Activated CD8-positive, alpha-beta memory T cell treated with anti-CD3 and anti-CD28 coated beads for 36 hours (primary cell): ENCODE measurements at regions not wholly inside any gene's neighbourhood (a gene's known extent, or its start where the extent isn't known, plus 50 kb on each side); places are given as distances from the start of the nearest gene placed in this dataset.
"Not testable (repeated sequence)": the region's sequence is repeated elsewhere in the genome, so short reads cannot be mapped to it uniquely, and the experiment has no call there.

Experiments
- CTCF ChIA-PET: fragments of 350-600 bp; sonication (Branson Sonifier 250); formaldehyde crosslinking; loops from one replicate; lab custom pipeline; 2021; ENCODE audit warnings: antibody characterized with exemption; lab: Charles Lee
- POLR2A ChIA-PET: fragments of 350-600 bp; sonication (Branson Sonifier 250); formaldehyde crosslinking; loops from one replicate; lab custom pipeline; 2021; ENCODE audit warnings: antibody characterized with exemption; lab: Charles Lee

DNA sequence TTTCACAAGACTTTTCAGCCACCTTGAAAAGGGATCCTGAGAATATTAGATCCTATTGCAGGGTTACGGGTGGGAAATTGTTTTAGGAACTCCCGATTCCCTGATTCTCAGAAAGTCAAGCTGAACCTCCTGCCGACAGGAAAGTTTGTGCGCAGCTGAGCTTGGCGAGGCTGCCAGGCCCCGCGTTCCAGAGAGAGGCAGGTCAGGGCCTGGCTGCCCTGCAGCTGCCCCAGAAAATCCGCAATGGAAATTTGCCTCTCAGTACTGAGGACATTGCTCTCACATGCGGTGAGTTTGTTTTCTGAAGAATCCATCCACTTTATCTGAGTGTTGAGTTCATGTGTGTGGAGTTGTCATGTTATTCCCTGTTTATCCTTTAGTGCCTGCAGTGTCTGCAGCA, 144.2 kb downstream of the RTP5 start:
- CTCF ChIA-PET: no interaction called here
- POLR2A ChIA-PET: no interaction called here

DNA sequence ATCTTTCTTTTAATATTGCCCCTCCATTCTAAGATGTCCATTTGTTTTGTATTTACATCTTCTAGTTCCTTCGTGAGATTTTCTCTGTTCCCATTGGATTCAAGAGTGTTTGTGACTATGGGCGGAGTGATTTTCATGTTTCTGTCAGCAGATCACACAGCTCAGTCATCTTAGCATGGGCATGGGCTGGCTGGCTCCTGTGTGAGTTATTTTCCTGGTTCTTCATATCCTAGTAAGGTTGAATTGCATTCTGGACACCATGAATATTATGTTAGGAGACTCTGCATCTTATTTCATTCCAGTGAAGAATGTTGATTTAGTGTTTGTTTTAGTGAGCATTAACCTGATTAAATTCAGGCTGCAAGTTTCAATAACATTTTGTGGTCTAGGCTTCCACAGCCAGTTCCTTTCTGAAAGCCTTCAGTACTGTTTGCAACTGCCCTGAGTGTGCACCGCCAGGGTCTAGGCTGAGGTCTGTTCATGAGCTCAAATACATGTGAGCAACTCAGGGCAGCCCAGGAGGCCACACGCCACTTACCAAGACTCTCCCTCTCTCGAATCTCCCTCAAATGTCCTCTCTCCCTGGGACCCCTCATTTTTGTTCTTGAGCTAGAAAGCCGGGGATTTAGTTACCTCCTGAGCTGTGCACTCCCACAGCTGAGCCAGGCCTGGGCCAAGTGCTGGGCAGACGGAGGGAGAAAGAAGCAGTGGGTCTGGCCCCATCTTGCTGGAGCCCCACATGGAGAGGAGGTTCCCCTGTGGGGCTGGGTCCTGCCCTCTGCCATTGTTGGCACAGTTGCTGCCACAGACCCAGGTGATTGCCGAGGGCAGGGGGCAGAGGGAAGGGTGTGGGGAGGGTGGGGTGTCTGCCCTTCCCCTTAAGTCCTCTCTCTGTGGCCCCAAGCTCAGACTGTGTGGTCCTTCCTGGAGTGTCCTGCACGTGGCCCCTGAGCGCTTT, 145.9 kb downstream of the RTP5 start:
- ChIA-PET POLR2A (no interaction called here), CTCF (interaction anchor here (1.5 kb wide), 1 partner anchor 38 kb away, joined by 3 read pairs; no protein-coding TSS in a partner anchor)

- POLR2A ChIA-PET: no interaction called here
- CTCF ChIA-PET: interaction anchor here (1.5 kb wide), 1 partner anchor 39 kb away, joined by 3 read pairs; no protein-coding TSS in a partner anchor
Measured at GRCh38 chr2:242017086-242017485, 147.6 kb downstream of the RTP5 start.

DNA sequence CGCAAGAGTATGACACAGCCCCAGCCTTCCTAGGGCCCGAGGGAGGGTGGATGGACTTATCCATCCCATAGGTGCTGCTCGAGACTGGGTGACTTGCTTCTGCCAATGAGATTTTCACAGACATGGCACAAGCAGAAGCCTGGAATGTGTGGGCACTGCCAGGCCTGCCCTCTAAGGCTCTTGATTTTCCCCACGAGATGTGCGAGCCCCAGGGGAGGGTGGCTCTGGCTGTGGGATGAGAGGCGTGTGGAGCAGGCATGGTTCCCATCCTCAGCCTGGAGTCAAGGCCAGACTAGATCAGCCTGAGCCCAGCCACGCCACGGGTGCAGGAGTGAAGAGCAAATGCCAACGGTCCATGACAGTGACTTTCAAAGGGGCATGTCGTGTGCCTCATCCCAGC, 148.9 kb downstream of the RTP5 start:
- POLR2A ChIA-PET, CTCF ChIA-PET: not testable (repeated sequence)

GRCh38 chr2:242019344-242019743, 149.8 kb downstream of the RTP5 start:
- POLR2A ChIA-PET: no interaction called here
- CTCF ChIA-PET: no interaction called here

- ChIA-PET CTCF (no interaction called here), POLR2A (no interaction called here)
Measured at GRCh38 chr2:242020196-242021004, 150.9 kb downstream of the RTP5 start.

- CTCF ChIA-PET: interaction anchor here (0.6 kb wide), 1 partner anchor 179 kb away, joined by 3 read pairs; no protein-coding TSS in a partner anchor
- POLR2A ChIA-PET: no interaction called here
Measured at GRCh38 chr2:242022550-242023290, 153.2 kb downstream of the RTP5 start.

DNA sequence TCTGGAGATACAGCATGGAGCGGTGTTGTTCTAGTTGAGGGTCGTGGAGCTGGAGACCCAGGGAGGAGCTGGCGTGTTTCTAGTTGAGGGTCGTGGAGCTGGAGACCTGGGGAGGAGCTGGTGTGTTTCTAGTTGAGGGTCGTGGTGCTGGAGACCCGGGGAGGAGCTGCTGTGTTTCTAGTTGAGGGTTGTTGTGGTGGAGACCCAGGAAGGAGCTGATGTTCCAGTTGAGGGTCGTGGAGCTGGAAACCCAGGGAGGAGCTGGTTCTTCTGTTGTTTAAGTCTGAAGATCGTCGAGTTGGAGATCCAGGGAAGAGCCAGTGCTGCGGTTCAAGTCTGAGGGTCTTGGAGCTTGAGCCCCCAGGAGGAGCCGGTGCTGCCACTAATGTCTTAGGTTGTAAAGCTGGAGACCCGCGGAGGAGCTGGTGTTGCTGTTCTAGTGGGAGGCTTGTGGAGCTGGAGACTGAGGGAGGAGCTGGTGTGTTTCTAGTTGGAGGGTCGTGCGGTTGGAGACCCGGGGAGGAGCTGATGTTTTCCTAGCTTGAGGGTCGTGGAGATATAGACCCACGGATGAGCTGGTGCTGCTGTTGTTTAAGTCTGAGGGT, 155.3 kb downstream of the RTP5 start:
- CTCF ChIA-PET: interaction anchor here (2.0 kb wide), 1 partner anchor 10 kb away, joined by 4 read pairs; no protein-coding TSS in a partner anchor
- POLR2A ChIA-PET: no interaction called here

DNA sequence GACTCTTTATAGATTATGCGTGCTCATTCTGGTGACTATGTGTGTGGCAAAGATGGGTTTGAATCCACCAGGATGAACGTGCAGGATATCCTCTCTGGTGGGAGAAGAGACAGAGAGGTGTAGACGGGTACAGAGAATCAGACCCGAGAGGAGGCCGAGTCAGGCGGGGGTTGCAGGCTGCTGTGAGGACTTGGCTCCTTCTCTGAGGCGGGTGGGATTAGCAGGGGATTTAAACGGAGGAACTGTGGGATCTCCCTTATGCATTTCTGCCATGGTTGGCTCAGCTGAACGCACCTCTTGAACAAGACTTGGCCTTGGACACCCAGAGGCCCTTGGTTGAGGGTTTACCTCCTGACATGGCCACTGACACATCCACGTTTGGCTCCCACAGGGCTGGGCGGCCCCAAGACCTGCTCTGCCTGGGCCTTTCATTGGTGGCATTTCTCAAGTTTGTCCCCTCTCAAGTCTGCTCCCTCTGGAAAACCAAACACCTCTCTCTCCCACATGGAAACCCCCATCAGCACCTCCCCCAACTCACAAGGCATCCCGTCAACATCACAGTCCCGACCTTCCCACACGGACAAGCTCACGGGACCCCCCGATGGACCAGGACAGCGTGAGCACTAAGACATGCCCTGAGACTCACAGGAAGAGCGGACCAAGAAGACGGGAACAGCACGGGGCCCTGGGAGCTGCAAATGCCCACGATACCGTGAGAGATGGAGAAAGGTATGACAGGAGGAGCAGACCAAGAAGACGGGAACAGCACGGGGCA, 158.3 kb downstream of the RTP5 start:
- POLR2A ChIA-PET: no interaction called here
- CTCF ChIA-PET: no interaction called here

DNA sequence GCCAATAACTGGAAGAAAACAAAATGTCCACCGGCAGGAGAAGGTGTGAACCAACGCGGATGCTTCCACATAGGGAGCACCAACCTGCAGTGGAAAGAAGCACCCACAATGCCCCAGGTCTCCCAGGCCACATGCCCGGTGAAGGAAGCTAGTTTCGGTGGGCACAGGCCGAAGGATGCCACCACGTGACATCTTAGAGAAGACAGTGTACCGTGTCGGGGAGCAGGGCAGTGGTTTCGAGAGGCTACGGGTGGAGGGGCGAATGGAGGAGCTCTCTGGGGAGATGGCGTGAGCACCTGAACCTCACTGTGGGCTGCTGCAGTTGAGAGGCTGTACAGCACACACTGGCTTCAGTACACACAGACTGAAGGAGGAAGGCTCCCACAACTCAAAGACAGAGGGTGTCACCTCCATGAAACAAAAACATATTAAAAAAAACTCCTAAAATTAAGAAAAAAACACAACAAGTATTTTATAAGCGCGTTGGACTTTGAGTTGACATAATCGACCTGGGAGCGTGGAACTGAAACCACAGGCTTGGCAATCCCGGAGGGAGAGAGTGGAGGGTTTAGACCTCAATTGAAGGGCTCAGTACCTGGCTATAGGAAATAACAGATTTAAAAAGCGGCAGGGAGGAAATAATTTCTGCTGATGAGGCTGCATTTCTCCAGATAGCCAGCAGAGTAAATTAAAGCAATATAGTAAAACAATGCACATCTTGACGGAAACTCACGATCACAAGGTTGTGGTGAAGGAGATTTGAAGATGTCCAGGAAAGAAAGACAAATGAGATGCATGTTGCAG, 160.1 kb downstream of the RTP5 start:
- CTCF ChIA-PET: no interaction called here
- POLR2A ChIA-PET: no interaction called here

DNA sequence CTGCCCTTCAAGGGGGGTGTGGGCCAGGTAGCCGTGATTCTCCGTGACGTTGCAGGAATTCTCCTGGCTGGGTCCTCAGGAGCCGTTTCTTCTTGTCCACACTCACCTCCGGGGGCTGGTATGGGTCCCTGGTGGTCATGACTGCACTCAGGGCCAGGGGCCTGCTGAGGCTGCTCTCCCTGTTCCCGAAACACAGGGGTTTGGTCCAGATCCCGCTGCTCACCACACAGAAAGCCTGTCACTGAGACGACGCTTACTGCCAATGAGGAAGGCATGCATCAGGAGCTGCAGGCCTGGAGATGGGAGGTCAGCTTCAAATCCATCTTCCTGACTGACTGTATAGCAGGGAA, 160.7 kb downstream of the RTP5 start:
- ChIA-PET POLR2A (no interaction called here), CTCF (no interaction called here)

DNA sequence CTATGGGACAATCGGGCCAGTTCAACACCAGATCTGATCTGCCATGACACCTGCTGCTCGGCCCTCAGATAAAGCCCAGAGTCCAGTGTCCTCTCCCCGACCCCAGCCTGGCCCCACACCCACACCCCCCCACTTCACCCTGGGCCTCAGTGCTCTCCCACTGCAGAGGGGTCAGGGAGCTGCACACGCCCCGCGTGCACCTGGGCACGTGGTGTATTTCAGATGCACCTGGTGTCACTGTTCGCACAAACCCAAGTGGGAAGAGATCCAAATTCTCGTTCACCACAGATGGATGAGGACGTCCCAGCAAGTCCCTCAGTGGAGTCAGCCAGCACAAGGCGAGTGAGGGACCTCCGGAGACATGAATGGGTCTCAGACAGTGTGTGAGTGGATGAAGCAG, 161.3 kb downstream of the RTP5 start:
- ChIA-PET CTCF (no interaction called here), POLR2A (no interaction called here)

- POLR2A ChIA-PET: no interaction called here
Measured at GRCh38 chr2:242031481-242032019, 162.0 kb downstream of the RTP5 start.

GRCh38 chr2:242032780-242033656, 163.5 kb downstream of the RTP5 start:
- CTCF ChIA-PET: no interaction called here
- POLR2A ChIA-PET: no interaction called here

More at GRCh38 chr2:242031481-242032019, 162.0 kb downstream of the RTP5 start:
- CTCF ChIA-PET: no interaction called here

GRCh38 chr2:242034138-242034537, 164.6 kb downstream of the RTP5 start:
- CTCF ChIA-PET: interaction anchor here (1.2 kb wide), 1 partner anchor 9 kb away, joined by 4 read pairs; no protein-coding TSS in a partner anchor
- POLR2A ChIA-PET: no interaction called here
